OCI-LY3 (cell line): ENCODE measurements at regions not wholly inside any gene's neighbourhood (a gene's known extent, or its start where the extent isn't known, plus 50 kb on each side); places are given as distances from the start of the nearest gene placed in this dataset.

ENCODE experiments used
- CTCF ChIP-seq: fragments of 200-600, 300-600 bp; sonication (generic); IDR thresholded peaks from 2 replicates; pipeline ENCODE4 v1.5.1; 2014; ENCODE audit warnings: antibody characterized with exemption, low read length, low read depth
- EZH2phosphoT487 ChIP-seq: fragments of 200-600 bp; shearing (Covaris generic); IDR thresholded peaks from 2 replicates; pipeline ENCODE4 v1.6.1; 2018; ENCODE audit warnings: antibody characterized with exemption, mixed run types, low read depth

- no peak for TF ChIP-seq CTCF
- TF ChIP-seq EZH2phosphoT487 = no peak
Measured at GRCh38 chr2:121103960-121104359, 181.0 kb downstream of the TFCP2L1 start.
